GM12891 (cell line): ENCODE measurements at regions not wholly inside any gene's neighbourhood (a gene's known extent, or its start where the extent isn't known, plus 50 kb on each side); places are given as distances from the start of the nearest gene placed in this dataset.

Experiments
- POLR2A ChIP-seq: IDR thresholded peaks from 2 replicates; pipeline ENCODE4 v1.6.1; 2011; ENCODE audit warnings: low read depth, low read length, control low read depth
- POLR2AphosphoS5 ChIP-seq: IDR thresholded peaks from 2 replicates; pipeline ENCODE4 v1.6.1; 2011; ENCODE audit warnings: low read depth, low read length, control low read depth
- POU2F2 ChIP-seq: IDR thresholded peaks from 2 replicates; pipeline ENCODE4 v1.6.1; 2011; ENCODE audit warnings: low read depth, mild to moderate bottlenecking, control low read depth, low read length, moderate library complexity

GRCh38 chr14:29410581-29410980, 517.1 kb downstream of the PRKD1 start:
- no peak for TF ChIP-seq POLR2AphosphoS5
- TF ChIP-seq POLR2A = no peak
- no peak for TF ChIP-seq POU2F2
